ENCODE measurements at regions not wholly inside any gene's neighbourhood (a gene's known extent, or its start where the extent isn't known, plus 50 kb on each side); places are given as distances from the start of the nearest gene placed in this dataset.
A peak's percentile ranks its signal among the peaks of the same experiment; 100 is the strongest.

DNA sequence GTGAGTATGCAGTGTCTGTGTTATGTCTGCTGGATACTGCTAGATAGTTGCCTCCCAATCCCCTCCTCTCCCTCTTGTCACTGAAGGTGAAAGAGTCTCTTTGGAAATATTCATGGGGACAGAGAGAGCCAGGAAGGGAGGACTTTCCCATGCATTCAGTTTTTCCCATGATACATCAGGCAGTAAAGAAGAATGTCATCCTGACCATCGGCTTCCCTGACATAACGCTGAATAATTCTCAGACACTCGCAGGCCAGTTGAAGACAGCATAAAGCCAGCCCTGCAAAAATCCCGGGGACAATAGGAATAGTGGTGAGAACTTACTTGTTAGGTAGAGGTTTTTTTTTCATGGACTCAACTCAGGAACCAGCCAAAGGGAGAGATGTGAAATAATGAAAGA, 58.1 kb downstream of the KLF4 start:
- H3K9me3 ChIP-seq (ENCODE audit: control insufficient read depth, low read length), result no peaks in the 10 kb centered on the region
- intact Hi-C loops (cut with DNase I), result no loop called here
- DNase-seq (no peak), ATAC-seq (ENCODE audit: low FRiP score) (no peak)
- H3K27me3 ChIP-seq (ENCODE audit: control insufficient read depth in 1 of 2, insufficient read depth in 2 of 2, low read length in 1 of 2), result no peaks in the 10 kb centered on the region
- H3K4me1 ChIP-seq (ENCODE audit: control insufficient read depth in 1 of 2, insufficient read depth in 2 of 2, low read length in 2 of 2), result no peaks in the 10 kb centered on the region
- no peak overlapping the region for H3K27ac ChIP-seq (ENCODE audit: low read depth in 1 of 2, low read length in 2 of 2)
- 70 to 79% methylated on average over 4 of the region's 4 CpGs for WGBS, 2 donors
- no peak overlapping the region for H3K4me3 ChIP-seq (ENCODE audit: low read length in 2 of 2)
- no peaks in the 10 kb centered on the region for H3K36me3 ChIP-seq (ENCODE audit: control insufficient read depth in 1 of 2, insufficient read depth in 2 of 2, low read length in 1 of 2)

DNA sequence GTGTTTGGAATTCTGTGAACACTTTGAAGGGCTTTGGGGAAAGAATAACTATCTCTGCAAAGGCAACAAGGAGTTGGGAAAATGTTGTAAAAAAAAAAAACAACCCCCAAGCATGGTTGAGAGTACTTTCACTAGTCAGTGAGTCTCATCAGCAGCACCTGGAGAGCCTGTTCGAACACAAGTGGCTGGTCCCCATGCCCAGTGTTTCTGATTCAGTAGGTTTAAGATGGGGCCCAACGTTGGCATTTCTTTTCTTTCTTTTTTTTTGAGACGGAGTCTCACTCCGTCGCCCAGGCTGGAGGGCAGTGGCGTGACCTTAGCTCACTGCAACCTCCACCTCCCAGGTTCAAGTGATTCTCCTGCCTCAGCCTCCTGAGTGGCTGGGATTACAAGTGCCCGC, 59.5 kb downstream of the KLF4 start:
- ATAC-seq (ENCODE audit: low FRiP score), result no peak
- Histone ChIP-seq H3K4me1 (ENCODE audit: control insufficient read depth in 1 of 2, insufficient read depth in 2 of 2, low read length in 2 of 2) (no peaks in the 10 kb centered on the region), H3K4me3 (ENCODE audit: low read length in 2 of 2) (no peak overlapping the region), H3K36me3 (ENCODE audit: control insufficient read depth in 1 of 2, insufficient read depth in 2 of 2, low read length in 1 of 2) (no peaks in the 10 kb centered on the region), H3K27me3 (ENCODE audit: control insufficient read depth in 1 of 2, insufficient read depth in 2 of 2, low read length in 1 of 2) (no peaks in the 10 kb centered on the region), H3K9me3 (ENCODE audit: control insufficient read depth, low read length) (no peaks in the 10 kb centered on the region), H3K27ac (ENCODE audit: low read depth in 1 of 2, low read length in 2 of 2) (no peak overlapping the region)
- 90 to 94% methylated on average over 7 of the region's 7 CpGs for WGBS, 2 donors
- DNase-seq, result no peak
- intact Hi-C loops (cut with DNase I), result no loop called here

DNA sequence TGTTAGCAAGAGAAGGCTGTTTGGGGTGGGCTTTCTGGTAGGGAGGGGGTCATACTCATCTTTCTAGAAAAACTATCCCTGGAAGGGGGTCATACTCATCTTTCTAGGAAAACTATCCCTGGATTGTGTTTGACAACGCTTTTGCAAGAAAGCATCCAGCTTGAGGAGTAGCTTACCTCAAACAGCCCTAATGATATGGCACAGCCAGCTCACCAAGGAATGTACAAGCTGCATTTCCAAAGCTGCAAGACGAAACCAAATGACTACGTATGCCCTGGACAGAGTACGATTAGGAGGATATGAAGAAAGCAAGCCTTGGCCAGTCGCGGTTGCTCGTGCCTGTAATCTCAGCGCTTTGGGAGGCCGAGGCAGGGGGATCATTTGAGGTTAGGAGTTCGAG, 63.4 kb downstream of the KLF4 start:
- Histone ChIP-seq H3K9me3 (ENCODE audit: control insufficient read depth, low read length) (no peaks in the 10 kb centered on the region), H3K4me1 (ENCODE audit: control insufficient read depth in 1 of 2, insufficient read depth in 2 of 2, low read length in 2 of 2) (no peaks in the 10 kb centered on the region), H3K27ac (ENCODE audit: low read depth in 1 of 2, low read length in 2 of 2) (no peak overlapping the region), H3K36me3 (ENCODE audit: control insufficient read depth in 1 of 2, insufficient read depth in 2 of 2, low read length in 1 of 2) (no peaks in the 10 kb centered on the region), H3K27me3 (ENCODE audit: control insufficient read depth in 1 of 2, insufficient read depth in 2 of 2, low read length in 1 of 2) (no peaks in the 10 kb centered on the region), H3K4me3 (ENCODE audit: low read length in 2 of 2) (no peak overlapping the region)
- intact Hi-C loops (cut with DNase I), result no loop called here
- WGBS, 2 donors, result 94 to 96% methylated on average over 10 of the region's 10 CpGs
- ATAC-seq (ENCODE audit: low FRiP score), result no peak
- no peak for DNase-seq

DNA sequence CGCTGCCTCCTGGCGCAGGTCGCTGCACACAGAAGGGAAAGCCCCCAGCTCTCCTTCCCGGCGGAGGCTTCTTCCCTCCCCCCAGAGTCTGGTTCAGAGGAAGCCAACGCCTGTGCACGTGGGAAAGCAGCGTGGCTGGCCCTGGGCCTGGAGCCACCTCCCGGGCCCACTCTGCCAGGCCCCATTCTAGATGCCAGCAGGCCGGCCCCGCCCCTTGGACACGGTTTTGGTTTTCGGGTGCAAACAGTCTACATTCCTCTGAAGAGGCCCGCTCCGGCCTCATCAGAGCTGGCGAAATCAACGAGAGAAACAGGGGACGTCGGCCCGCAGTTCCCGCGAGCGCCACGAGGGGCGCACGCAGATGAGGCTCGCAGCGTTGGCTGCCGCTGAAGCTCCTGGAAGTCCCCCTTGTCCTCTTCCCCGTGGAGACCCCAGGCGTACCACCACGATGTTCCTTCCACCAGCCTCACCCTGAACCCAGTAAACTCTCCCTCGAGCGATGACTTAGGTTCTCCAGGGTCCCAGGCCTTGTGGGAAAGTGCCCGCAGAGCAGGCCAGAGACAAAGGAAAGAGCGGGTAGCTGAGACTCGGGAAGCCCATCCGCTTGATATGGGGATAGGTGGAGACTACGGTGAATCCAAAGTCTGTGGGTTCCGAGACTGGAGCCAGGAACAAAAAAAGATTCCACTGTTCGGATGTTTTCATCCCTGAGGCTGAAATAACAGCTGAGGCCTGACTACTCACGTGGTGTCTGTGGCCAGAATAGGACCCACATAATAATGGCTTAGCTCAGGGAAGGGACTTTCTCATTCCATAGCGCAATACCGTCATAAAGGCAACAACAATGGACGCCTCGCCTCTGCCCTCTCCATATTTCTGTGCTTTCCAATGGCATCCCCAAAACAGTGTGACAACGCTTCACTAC, 64.2 kb downstream of the KLF4 start:
- DNase-seq, result peak; percentile 88 to 95
- H3K36me3 ChIP-seq (ENCODE audit: control insufficient read depth in 1 of 2, insufficient read depth in 2 of 2, low read length in 1 of 2), result no peaks in the 10 kb centered on the region
- H3K4me1 ChIP-seq (ENCODE audit: control insufficient read depth in 1 of 2, insufficient read depth in 2 of 2, low read length in 2 of 2), result no peaks in the 10 kb centered on the region
- intact Hi-C loops (cut with DNase I), result no loop called here
- no peak overlapping the region for H3K4me3 ChIP-seq (ENCODE audit: low read length in 2 of 2)
- peak; percentile 94 for ATAC-seq (ENCODE audit: low FRiP score)
- no peaks in the 10 kb centered on the region for H3K27me3 ChIP-seq (ENCODE audit: control insufficient read depth in 1 of 2, insufficient read depth in 2 of 2, low read length in 1 of 2)
- H3K27ac ChIP-seq (ENCODE audit: low read depth in 1 of 2, low read length in 2 of 2), result no peak overlapping the region
- H3K9me3 ChIP-seq (ENCODE audit: control insufficient read depth, low read length), result no peaks in the 10 kb centered on the region
- 29 to 30% methylated on average over 47 of the region's 47 CpGs for WGBS, 2 donors

DNA sequence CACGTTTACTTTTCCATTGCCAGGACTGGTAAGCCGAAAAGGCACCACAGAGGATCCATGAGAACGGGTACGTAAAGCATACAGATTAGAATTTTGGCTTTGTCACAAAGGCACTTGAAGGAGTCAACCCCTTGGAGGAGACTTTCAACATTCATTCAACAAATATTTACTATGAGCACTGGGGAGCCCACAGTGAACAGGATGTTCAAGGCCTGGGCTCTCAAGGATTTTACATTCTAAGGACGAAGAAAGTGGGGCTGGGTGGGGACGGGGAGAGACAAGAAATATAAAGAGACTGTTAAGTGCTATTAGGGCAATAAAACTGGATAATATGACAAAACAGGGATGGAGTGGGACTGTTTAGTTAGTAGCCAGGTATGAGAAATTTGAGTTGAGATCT, 66.0 kb downstream of the KLF4 start:
- no peak overlapping the region for H3K4me3 ChIP-seq (ENCODE audit: low read length in 2 of 2)
- H3K27me3 ChIP-seq (ENCODE audit: control insufficient read depth in 1 of 2, insufficient read depth in 2 of 2, low read length in 1 of 2), result no peaks in the 10 kb centered on the region
- H3K27ac ChIP-seq (ENCODE audit: low read depth in 1 of 2, low read length in 2 of 2), result no peak overlapping the region
- no peaks in the 10 kb centered on the region for H3K36me3 ChIP-seq (ENCODE audit: control insufficient read depth in 1 of 2, insufficient read depth in 2 of 2, low read length in 1 of 2)
- intact Hi-C loops (cut with DNase I), result no loop called here
- no peaks in the 10 kb centered on the region for H3K4me1 ChIP-seq (ENCODE audit: control insufficient read depth in 1 of 2, insufficient read depth in 2 of 2, low read length in 2 of 2)
- WGBS, 2 donors, result 75 to 85% methylated on average over 6 of the region's 6 CpGs
- ATAC-seq (ENCODE audit: low FRiP score) (no peak), DNase-seq (no peak)
- H3K9me3 ChIP-seq (ENCODE audit: control insufficient read depth, low read length), result peaks cover 2% of the 10 kb centered on the region

DNA sequence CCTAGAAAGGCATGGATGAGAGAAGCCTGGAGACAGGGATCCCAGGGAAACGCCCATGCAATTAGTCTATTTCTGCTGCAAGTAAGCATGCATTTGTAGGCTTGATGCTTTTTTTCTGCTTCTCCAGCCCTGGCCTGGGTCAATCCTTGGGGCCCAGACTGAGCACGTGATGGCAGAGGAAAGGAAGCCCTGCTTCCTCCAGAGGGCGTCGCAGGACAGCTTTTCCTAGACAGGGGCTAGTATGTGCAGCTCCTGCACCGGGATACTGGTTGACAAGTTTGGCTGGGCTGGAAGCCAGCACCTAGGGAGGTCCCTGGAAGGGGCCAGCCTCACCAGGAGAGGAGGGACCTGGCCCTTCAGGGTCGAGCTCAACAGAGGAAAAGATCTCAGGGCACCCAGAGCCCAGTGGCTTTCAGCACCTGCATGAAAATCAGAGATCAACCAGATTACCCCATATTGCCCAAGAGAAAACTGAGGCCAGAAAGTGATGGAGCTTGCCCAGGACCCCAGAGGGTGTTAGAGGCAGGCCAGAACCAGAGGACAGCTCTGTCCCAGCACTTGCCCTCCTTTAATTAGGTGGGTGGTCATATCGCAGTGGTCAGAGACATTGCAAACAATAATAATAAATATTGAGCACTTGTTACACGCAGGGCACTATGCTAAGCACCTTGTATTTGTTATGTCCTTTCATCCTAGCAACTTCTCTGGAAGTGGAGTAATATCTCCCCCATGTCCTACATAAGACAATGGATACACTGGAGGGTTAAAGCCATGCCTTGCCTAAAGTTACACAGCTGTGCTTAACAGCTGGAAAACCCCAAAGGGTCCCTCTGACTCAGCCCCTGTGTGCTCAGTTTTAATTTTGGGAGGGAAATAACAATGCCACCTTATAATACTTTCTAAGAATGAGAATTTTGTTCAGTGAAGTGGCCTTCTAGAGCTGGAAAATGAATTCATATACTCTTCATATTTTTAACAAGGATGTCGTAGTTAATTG, 67.1 kb downstream of the KLF4 start:
- WGBS, 2 donors, result 39 to 40% methylated on average over 9 of the region's 9 CpGs
- Histone ChIP-seq H3K27me3 (ENCODE audit: control insufficient read depth in 1 of 2, insufficient read depth in 2 of 2, low read length in 1 of 2) (no peaks in the 10 kb centered on the region), H3K4me3 (ENCODE audit: low read length in 2 of 2) (no peak overlapping the region), H3K36me3 (ENCODE audit: control insufficient read depth in 1 of 2, insufficient read depth in 2 of 2, low read length in 1 of 2) (no peaks in the 10 kb centered on the region), H3K27ac (ENCODE audit: low read depth in 1 of 2, low read length in 2 of 2) (no peak overlapping the region), H3K4me1 (ENCODE audit: control insufficient read depth in 1 of 2, insufficient read depth in 2 of 2, low read length in 2 of 2) (no peaks in the 10 kb centered on the region), H3K9me3 (ENCODE audit: control insufficient read depth, low read length) (peaks cover 2% of the 10 kb centered on the region)
- peak; percentile 58 for ATAC-seq (ENCODE audit: low FRiP score)
- peak; percentile 81 to 84 for DNase-seq
- intact Hi-C loops (cut with DNase I), result no loop called here

DNA sequence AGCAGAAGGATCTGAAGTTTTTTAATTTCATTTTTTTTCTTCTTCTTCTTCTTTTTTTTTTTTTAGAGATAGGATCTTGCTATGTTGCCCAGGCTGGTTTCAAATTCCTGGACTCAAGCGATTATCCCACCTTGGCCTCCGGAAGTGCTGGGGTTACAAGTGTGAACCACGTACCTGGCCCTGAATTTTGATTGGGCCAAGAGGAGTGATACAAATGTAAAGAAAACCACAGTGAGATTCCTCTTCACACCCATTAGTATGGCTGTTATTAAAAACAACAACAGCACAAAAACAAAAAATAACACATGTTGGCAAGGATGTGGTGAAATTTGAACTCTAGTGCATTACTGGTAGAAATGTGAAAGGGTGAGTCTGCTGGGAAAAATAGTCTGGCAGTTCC, 79.1 kb downstream of the KLF4 start:
- H3K4me1 ChIP-seq (ENCODE audit: control insufficient read depth in 1 of 2, insufficient read depth in 2 of 2, low read length in 2 of 2), result no peaks in the 10 kb centered on the region
- no peaks in the 10 kb centered on the region for H3K27me3 ChIP-seq (ENCODE audit: control insufficient read depth in 1 of 2, insufficient read depth in 2 of 2, low read length in 1 of 2)
- no peaks in the 10 kb centered on the region for H3K9me3 ChIP-seq (ENCODE audit: control insufficient read depth, low read length)
- no peak overlapping the region for H3K4me3 ChIP-seq (ENCODE audit: low read length in 2 of 2)
- no peaks in the 10 kb centered on the region for H3K36me3 ChIP-seq (ENCODE audit: control insufficient read depth in 1 of 2, insufficient read depth in 2 of 2, low read length in 1 of 2)
- ATAC-seq (ENCODE audit: low FRiP score), result no peak
- 94 to 95% methylated on average over 3 of the region's 3 CpGs for WGBS, 2 donors
- no peak for DNase-seq
- H3K27ac ChIP-seq (ENCODE audit: low read depth in 1 of 2, low read length in 2 of 2), result no peak overlapping the region
- intact Hi-C loops (cut with DNase I), result no loop called here

DNA sequence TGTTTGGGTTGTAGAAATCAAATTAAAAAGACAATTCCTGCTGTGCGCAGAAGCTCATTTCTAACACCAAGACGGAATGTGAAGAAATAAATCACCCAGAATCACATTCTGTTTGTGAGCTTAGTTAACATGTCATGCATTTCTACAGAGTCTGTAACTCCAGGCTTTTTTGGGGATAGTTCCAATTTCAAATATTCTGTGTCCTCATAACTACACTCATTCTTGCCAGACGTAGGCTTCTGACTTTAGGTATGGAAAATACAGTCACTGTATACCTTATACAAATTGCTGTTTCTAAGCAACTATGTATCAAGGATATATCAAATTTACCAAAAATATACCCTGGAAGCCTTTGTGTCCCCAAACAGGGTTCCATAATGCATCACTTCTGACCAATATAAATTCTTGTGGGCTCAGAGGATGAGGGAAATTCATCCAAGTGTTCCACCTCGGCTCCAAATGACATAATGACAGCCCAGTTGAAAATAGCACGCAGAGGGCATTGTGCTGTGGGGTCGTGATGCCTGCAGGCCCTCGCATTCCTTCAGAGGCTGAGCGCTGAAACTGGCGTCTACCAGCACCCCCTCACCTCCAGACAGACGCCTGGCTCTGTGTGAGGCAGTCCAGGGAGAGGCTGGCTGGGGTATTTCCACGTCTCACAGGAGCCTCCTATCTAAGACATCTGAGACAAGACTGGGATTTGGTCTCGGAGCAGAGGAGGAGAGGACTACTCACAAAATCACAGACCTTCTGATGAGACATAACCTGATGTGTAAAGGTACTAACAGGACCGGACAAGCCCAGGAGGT, 79.8 kb downstream of the KLF4 start:
- Histone ChIP-seq H3K27ac (ENCODE audit: low read depth in 1 of 2, low read length in 2 of 2) (no peak overlapping the region), H3K27me3 (ENCODE audit: control insufficient read depth in 1 of 2, insufficient read depth in 2 of 2, low read length in 1 of 2) (no peaks in the 10 kb centered on the region), H3K4me1 (ENCODE audit: control insufficient read depth in 1 of 2, insufficient read depth in 2 of 2, low read length in 2 of 2) (no peaks in the 10 kb centered on the region), H3K9me3 (ENCODE audit: control insufficient read depth, low read length) (no peaks in the 10 kb centered on the region), H3K4me3 (ENCODE audit: low read length in 2 of 2) (no peak overlapping the region), H3K36me3 (ENCODE audit: control insufficient read depth in 1 of 2, insufficient read depth in 2 of 2, low read length in 1 of 2) (no peaks in the 10 kb centered on the region)
- DNase-seq (no peak), ATAC-seq (ENCODE audit: low FRiP score) (no peak)
- WGBS, 2 donors, result 37 to 49% methylated on average over 13 of the region's 13 CpGs
- intact Hi-C loops (cut with DNase I), result no loop called here

All from aorta (tissue), 5 donors.